Esophagus squamous epithelium (tissue), 4 donors: ENCODE measurements at regions not wholly inside any gene's neighbourhood (a gene's known extent, or its start where the extent isn't known, plus 50 kb on each side); places are given as distances from the start of the nearest gene placed in this dataset.

Experiments used
- CTCF ChIP-seq, 6 experiments: fragments of 450-650 bp in 4 of 6; fragments of 200-600 bp in 2 of 6; sonication (generic) in 2 of 6; IDR thresholded peaks; one replicate each; pipeline ENCODE4 v1.5.1; 2016 to 2019; ENCODE audit warnings: antibody characterized with exemption in 6 of 6, mild to moderate bottlenecking in 4 of 6, moderate library complexity in 4 of 6
- POLR2A ChIP-seq, 4 donors: fragments of 450-650 bp; IDR thresholded peaks; one replicate each; pipeline ENCODE4 v1.6.1; 2017; ENCODE audit warnings: antibody characterized with exemption in 4 of 4, mild to moderate bottlenecking in 4 of 4, moderate library complexity in 3 of 4

GRCh38 chr1:228818928-228819630 lies 83.8 kb downstream of the RHOU start:
- TF ChIP-seq CTCF (IDR thresholded peaks at IDR 0.05) (no peak), POLR2A (IDR thresholded peaks at IDR 0.05) (no peak)
